Lung (tissue), 11 donors: ENCODE measurements at regions not wholly inside any gene's neighbourhood (a gene's known extent, or its start where the extent isn't known, plus 50 kb on each side); places are given as distances from the start of the nearest gene placed in this dataset.

Experiments used
- ATAC-seq: fragments of 200-7000 bp; cut with Tn5 transposase; one replicate; pipeline ENCODE4 v1.9.1; 2020; ENCODE audit warnings: moderate number of reproducible peaks; ENCODE audit not compliant: insufficient read depth, low FRiP score
- DNase-seq, 3 donors: peaks; one replicate each; pipeline ENCODE4 v3.0.0-alpha.2; 2013 to 2017
- H3K27ac ChIP-seq, 2 donors: one replicate each; pipeline ENCODE4 v1.5.1; 2013; ENCODE audit warnings: mild to moderate bottlenecking in 2 of 2, moderate library complexity in 2 of 2, control low read depth in 1 of 2, inconsistent platforms in 1 of 2, low read depth in 1 of 2, low read length in 1 of 2
- H3K27me3 ChIP-seq, 3 donors: one replicate each; pipeline ENCODE4 v1.5.1; 2013; ENCODE audit warnings: low read length in 2 of 3; ENCODE audit not compliant: control insufficient read depth in 3 of 3, insufficient read depth in 3 of 3
- H3K36me3 ChIP-seq, 4 donors: one replicate each; pipeline ENCODE4 v1.5.1; 2013; ENCODE audit warnings: low read length in 4 of 4, mild to moderate bottlenecking in 1 of 4, moderate library complexity in 1 of 4; ENCODE audit not compliant: control insufficient read depth in 4 of 4, insufficient read depth in 4 of 4
- H3K4me1 ChIP-seq, 5 donors: one replicate each; pipeline ENCODE4 v1.5.1; 2013; ENCODE audit warnings: low read length in 5 of 5, mild to moderate bottlenecking in 2 of 5, moderate library complexity in 1 of 5; ENCODE audit not compliant: control insufficient read depth in 5 of 5, insufficient read depth in 5 of 5
- H3K4me3 ChIP-seq: one replicate; pipeline ENCODE4 v1.5.1; 2013; ENCODE audit warnings: mild to moderate bottlenecking, control low read depth, moderate library complexity
- H3K9ac ChIP-seq, 2 donors: one replicate each; pipeline ENCODE4 v1.5.1; 2013; ENCODE audit warnings: low read length in 2 of 2, control low read depth in 1 of 2; ENCODE audit not compliant: insufficient read depth in 1 of 2
- H3K9me3 ChIP-seq, 4 donors: one replicate each; pipeline ENCODE4 v1.5.1; 2013; ENCODE audit warnings: low read length in 3 of 4, mild to moderate bottlenecking in 1 of 4, moderate library complexity in 1 of 4; ENCODE audit not compliant: control insufficient read depth in 4 of 4, insufficient read depth in 3 of 4
- WGBS, 2 donors: extraction: QIAGEN DNeasy Blood & Tissue Kit; methylation state at CpG; one replicate each; pipeline ENCODE4 v1.1.7; 2013; 5-methylcytosine and 5-hydroxymethylcytosine counted together
- TF ChIP-seq, protein P1 (sequence below): IDR thresholded peaks from 2 replicates; pipeline ENCODE4 v1.5.1; 2012; ENCODE audit warnings: mild to moderate bottlenecking; ENCODE audit errors: control extremely low read depth, extremely low read depth
- donor health status: control.
- donor health status: control.
- donor health status: Bipolar disorder and iron deficiency.
- donor health status: healthy.
- donor health status: DM: yes; HTN: yes; CAD: no.

DNA sequence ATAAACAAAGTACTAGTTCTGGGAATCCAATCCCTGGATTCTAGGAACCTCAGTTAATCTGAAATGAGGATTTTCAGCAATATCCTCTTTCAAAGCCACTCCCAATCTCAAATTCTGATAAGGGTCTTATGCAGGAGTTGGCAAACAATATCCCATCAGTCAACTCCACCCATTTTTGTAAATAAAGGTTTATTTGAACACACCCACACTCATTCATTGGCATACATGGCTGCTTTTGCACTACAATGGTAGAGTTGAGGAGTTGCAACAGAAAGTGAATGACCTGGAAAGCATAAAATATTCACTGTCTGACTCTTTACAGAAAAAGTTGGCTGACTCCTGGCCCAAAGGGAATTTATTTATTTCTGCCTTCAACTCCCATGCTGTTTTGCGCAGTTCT, 157.7 kb upstream of the CDH11 start:
- TF ChIP-seq, protein P1, sequence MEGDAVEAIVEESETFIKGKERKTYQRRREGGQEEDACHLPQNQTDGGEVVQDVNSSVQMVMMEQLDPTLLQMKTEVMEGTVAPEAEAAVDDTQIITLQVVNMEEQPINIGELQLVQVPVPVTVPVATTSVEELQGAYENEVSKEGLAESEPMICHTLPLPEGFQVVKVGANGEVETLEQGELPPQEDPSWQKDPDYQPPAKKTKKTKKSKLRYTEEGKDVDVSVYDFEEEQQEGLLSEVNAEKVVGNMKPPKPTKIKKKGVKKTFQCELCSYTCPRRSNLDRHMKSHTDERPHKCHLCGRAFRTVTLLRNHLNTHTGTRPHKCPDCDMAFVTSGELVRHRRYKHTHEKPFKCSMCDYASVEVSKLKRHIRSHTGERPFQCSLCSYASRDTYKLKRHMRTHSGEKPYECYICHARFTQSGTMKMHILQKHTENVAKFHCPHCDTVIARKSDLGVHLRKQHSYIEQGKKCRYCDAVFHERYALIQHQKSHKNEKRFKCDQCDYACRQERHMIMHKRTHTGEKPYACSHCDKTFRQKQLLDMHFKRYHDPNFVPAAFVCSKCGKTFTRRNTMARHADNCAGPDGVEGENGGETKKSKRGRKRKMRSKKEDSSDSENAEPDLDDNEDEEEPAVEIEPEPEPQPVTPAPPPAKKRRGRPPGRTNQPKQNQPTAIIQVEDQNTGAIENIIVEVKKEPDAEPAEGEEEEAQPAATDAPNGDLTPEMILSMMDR: no peak
- ATAC-seq: no peak

DNA sequence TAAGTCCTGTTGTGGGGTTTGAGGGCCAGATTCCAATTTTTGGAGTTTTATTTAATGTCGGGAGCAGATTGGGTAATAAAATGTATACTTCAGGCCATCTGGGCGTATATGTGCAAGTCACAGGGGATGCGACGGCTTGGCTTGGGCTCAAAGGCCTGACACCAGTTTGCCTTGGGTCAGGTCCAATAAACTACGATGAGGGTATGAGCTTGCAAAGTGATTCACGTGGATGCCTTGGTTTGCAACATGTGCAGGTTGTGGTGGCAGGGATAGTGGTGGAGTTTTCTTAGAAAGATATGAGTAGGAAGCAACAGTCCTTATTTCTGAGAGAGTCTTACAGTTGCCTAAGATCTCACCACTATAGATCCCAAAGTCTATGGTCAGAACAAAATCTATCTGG, 157.0 kb upstream of the CDH11 start:
- 90% methylated on average over 6 of the region's 6 CpGs for WGBS, 2 donors
- Histone ChIP-seq H3K4me1 (peaks cover 0 to 18% (median 0%) of the 10 kb centered on the region in 5 donors), H3K27ac (no peak overlapping the region), H3K27me3 (no peaks in the 10 kb centered on the region), H3K9me3 (no peaks in the 10 kb centered on the region), H3K36me3 (no peaks in the 10 kb centered on the region), H3K9ac (no peak overlapping the region), H3K4me3 (no peak overlapping the region)
- TF ChIP-seq, protein P1: no peak
- ATAC-seq (no peak), DNase-seq (no peak)

More for the DNA sequence above, 157.7 kb upstream of the CDH11 start:
- peaks cover 0 to 25% (median 0%) of the 10 kb centered on the region in 5 donors for H3K4me1 ChIP-seq
- H3K4me3 ChIP-seq: no peak overlapping the region
- no peak for DNase-seq
- WGBS, 2 donors: 93 to 96% methylated on average over 1 of the region's 1 CpG
- H3K27me3 ChIP-seq: no peaks in the 10 kb centered on the region
- no peak overlapping the region for H3K27ac ChIP-seq
- no peaks in the 10 kb centered on the region for H3K36me3 ChIP-seq
- H3K9ac ChIP-seq: no peak overlapping the region
- no peaks in the 10 kb centered on the region for H3K9me3 ChIP-seq

DNA sequence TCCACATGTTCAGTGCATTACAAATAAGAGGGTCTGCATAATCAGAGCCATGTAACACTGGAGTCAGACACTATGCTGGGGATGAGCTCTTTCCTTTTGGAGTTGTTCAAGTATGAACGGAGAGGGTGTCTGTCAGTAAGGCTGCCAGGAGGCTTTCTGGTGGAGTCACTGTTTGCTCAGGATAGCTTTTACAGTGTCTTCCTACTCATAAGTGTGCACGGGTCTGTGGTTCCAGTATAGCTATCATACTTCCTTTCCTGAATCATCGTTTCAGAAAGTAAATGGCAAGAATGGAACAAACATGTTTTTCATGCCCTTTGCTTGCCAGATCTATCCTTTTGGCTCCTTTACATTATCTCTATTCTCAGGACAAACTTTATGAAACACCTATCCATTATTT, 152.7 kb upstream of the CDH11 start:
- Histone ChIP-seq H3K4me3 (no peak overlapping the region), H3K9me3 (no peaks in the 10 kb centered on the region), H3K9ac (no peak overlapping the region), H3K27me3 (no peaks in the 10 kb centered on the region), H3K4me1 (no peaks in the 10 kb centered on the region), H3K36me3 (no peaks in the 10 kb centered on the region), H3K27ac (no peak overlapping the region)
- WGBS, 2 donors: 81 to 84% methylated on average over 3 of the region's 3 CpGs
- ATAC-seq (no peak), DNase-seq (no peak)
- TF ChIP-seq, protein P1: no peak

DNA sequence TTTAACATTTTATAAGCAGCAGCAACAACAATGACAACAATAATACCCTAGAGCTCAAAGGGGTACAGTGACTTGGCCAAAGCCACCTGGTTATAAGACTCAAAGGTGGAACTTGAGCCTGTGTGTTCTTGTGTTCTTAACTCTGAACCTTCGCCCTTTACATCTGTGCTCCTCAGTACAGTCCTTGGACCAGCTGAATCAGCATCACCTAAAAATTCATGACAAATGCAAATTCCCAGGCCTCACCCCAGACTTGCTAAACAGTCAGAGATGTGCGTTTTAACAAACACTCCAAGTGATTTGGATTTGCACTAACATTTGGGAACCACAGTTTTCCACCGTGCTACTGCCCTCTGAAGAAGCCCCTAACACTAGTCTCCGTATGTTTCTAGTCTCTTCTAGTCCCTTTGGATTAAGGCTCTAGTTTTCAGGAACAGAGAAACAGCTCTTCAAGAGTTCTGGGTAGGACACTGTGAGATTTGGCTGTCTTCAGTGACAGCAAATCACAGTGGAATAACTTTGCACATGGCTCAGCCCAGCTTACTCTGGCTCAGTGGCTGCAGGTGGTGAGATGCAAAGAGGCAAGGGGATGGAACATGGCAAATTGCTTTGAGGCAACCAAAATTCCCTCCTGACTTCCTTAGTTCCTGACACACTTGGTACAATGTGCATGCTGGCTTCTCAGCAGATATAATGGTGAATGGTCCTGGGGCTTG, 151.0 kb upstream of the CDH11 start:
- no peaks in the 10 kb centered on the region for H3K9me3 ChIP-seq
- H3K9ac ChIP-seq: no peak overlapping the region
- ATAC-seq (no peak), DNase-seq (no peak)
- H3K27me3 ChIP-seq: no peaks in the 10 kb centered on the region
- WGBS, 2 donors: 87 to 92% methylated on average over 4 of the region's 4 CpGs
- no peaks in the 10 kb centered on the region for H3K4me1 ChIP-seq
- H3K36me3 ChIP-seq: no peaks in the 10 kb centered on the region
- TF ChIP-seq, protein P1: no peak
- H3K4me3 ChIP-seq: no peak overlapping the region
- H3K27ac ChIP-seq: no peak overlapping the region
